H1 (cell line): ENCODE measurements at regions not wholly inside any gene's neighbourhood (a gene's known extent, or its start where the extent isn't known, plus 50 kb on each side); places are given as distances from the start of the nearest gene placed in this dataset.

Experiments
- CTCF ChIA-PET: fragments of 300-600 bp; sonication (Branson Sonifier 250); formaldehyde crosslinking; loops from one replicate; lab custom pipeline; 2021; ENCODE audit not compliant: partially characterized antibody; lab: Charles Lee
- POLR2A ChIA-PET: fragments of 300-600 bp; sonication (Branson Sonifier 250); formaldehyde crosslinking; loops from one replicate; lab custom pipeline; 2021; ENCODE audit warnings: inconsistent platforms; ENCODE audit not compliant: partially characterized antibody; lab: Charles Lee
- DNase-seq, 2 experiments: peaks; one replicate each; pipeline versions ENCODE4 v3.0.0 to v3.0.0-alpha.2; 2010 to 2022; ENCODE audit warnings: low spot score in 2 of 2, low read depth in 1 of 2, mixed read lengths in 1 of 2
- FAIRE-seq: peaks from 2 replicates; lab custom pipeline; 2011; peaks lifted over from hg19 to GRCh38; lab: Jason Lieb, UNC
- H2AFZ ChIP-seq: 2 replicates; pipeline ENCODE4 v1.8.1; 2012; ENCODE audit warnings: low read length, inconsistent platforms
- H2AK5ac ChIP-seq: 2 replicates; pipeline ENCODE4 v1.6.1; 2013; ENCODE audit warnings: low read depth, low read length
- H2BK120ac ChIP-seq: replicated peaks from 2 replicates; pipeline ENCODE3; 2013; ENCODE audit warnings: low read depth, low read length, inconsistent platforms
- H2BK12ac ChIP-seq: 2 replicates; pipeline ENCODE4 v1.6.1; 2013; ENCODE audit warnings: low read depth, low read length
- H2BK15ac ChIP-seq: 2 replicates; pipeline ENCODE4 v1.6.1; 2013; ENCODE audit warnings: low read length
- H2BK20ac ChIP-seq: 2 replicates; pipeline ENCODE4 v1.6.1; 2013; ENCODE audit warnings: low read length
- H2BK5ac ChIP-seq: 2 replicates; pipeline ENCODE4 v1.6.1; 2013; ENCODE audit warnings: low read depth, low read length
- H3K14ac ChIP-seq: 2 replicates; pipeline ENCODE4 v1.6.1; 2013; ENCODE audit warnings: inconsistent platforms; ENCODE audit not compliant: insufficient read length
- H3K18ac ChIP-seq: 2 replicates; pipeline ENCODE4 v1.6.1; 2013; ENCODE audit warnings: low read length; ENCODE audit errors: extremely low read depth
- H3K23ac ChIP-seq: 2 replicates; pipeline ENCODE4 v1.6.1; 2013; ENCODE audit warnings: inconsistent platforms; ENCODE audit not compliant: insufficient read length
- H3K23me2 ChIP-seq: 2 replicates; pipeline ENCODE4 v1.6.1; 2013; ENCODE audit warnings: low read depth, low read length
- H3K27ac ChIP-seq: 2 replicates; pipeline ENCODE4 v1.6.1; 2011; ENCODE audit warnings: low read depth, low read length, inconsistent platforms
- H3K27me3 ChIP-seq, 4 experiments: replicated peaks in 1 of 4; 1 replicate in 1 of 4; 2 replicates in 3 of 4; pipeline versions ENCODE4 v1.6.1 to v1.8.1; 2011 to 2013; ENCODE audit warnings: low read length in 3 of 4, mild to moderate bottlenecking in 3 of 4, inconsistent platforms in 2 of 4, mixed read lengths in 2 of 4, moderate library complexity in 1 of 4; ENCODE audit not compliant: control insufficient read depth in 3 of 4, insufficient read depth in 3 of 4; ENCODE audit errors: extremely low read depth in 1 of 4
- H3K36me3 ChIP-seq, 4 experiments: 2 replicates each; pipeline versions ENCODE4 v1.6.1 to v1.8.1; 2011 to 2013; ENCODE audit warnings: mild to moderate bottlenecking in 4 of 4, low read length in 3 of 4, moderate library complexity in 2 of 4, control low read depth in 1 of 4, inconsistent platforms in 1 of 4; ENCODE audit not compliant: insufficient read depth in 4 of 4, control insufficient read depth in 2 of 4
- H3K4ac ChIP-seq: replicated peaks from 2 replicates; pipeline ENCODE3; 2013; ENCODE audit warnings: low read length, low read depth, mixed read lengths, inconsistent platforms; ENCODE audit not compliant: insufficient read length
- H3K4me1 ChIP-seq, 4 experiments: replicated peaks in 1 of 4; 1 replicate in 1 of 4; 2 replicates in 3 of 4; pipeline versions ENCODE4 v1.6.1 to v1.8.1; 2011 to 2013; ENCODE audit warnings: low read length in 3 of 4, inconsistent platforms in 2 of 4, mixed read lengths in 1 of 4; ENCODE audit not compliant: insufficient read depth in 4 of 4, control insufficient read depth in 3 of 4
- H3K4me2 ChIP-seq, 2 experiments: 2 replicates each; pipeline versions ENCODE4 v1.6.1 to v1.8.1; 2011 to 2013; ENCODE audit warnings: low read depth in 2 of 2, low read length in 2 of 2, control low read depth in 1 of 2, inconsistent platforms in 1 of 2, mild to moderate bottlenecking in 1 of 2; ENCODE audit not compliant: insufficient read depth in 1 of 2
- H3K4me3 ChIP-seq, 4 experiments: fragments of 200-600, 300-600 bp in 1 of 4; sonication (generic), shearing (Covaris generic), sonication (Bioruptor Twin) in 1 of 4; 2 replicates each; pipeline versions ENCODE4 v1.5.1 to v1.8.1; 2011 to 2016; ENCODE audit warnings: low read length in 4 of 4, low read depth in 3 of 4, control low read depth in 2 of 4, inconsistent platforms in 2 of 4, mild to moderate bottlenecking in 2 of 4, mixed read lengths in 1 of 4, moderate library complexity in 1 of 4; ENCODE audit not compliant: insufficient read depth in 2 of 4; ENCODE audit errors: extremely low read depth in 1 of 4
- H3K56ac ChIP-seq: replicated peaks from 2 replicates; pipeline ENCODE3; 2013; ENCODE audit warnings: low read depth, mild to moderate bottlenecking, mixed read lengths, low read length, inconsistent platforms; ENCODE audit not compliant: insufficient read length
- H3K79me1 ChIP-seq: 2 replicates; pipeline ENCODE4 v1.6.1; 2013; ENCODE audit warnings: low read depth, low read length, control low read depth
- H3K79me2 ChIP-seq, 2 experiments: 2 replicates each; pipeline versions ENCODE4 v1.6.1 to v1.8.1; 2012 to 2013; ENCODE audit warnings: low read length in 2 of 2, mild to moderate bottlenecking in 2 of 2, inconsistent platforms in 1 of 2; ENCODE audit not compliant: insufficient read depth in 2 of 2, control insufficient read depth in 1 of 2
- H3K9ac ChIP-seq, 4 experiments: replicated peaks in 1 of 4; 1 replicate in 1 of 4; 2 replicates in 3 of 4; pipeline versions ENCODE4 v1.6.1 to v1.8.1; 2011 to 2013; ENCODE audit warnings: low read depth in 3 of 4, low read length in 3 of 4, control low read depth in 2 of 4, mild to moderate bottlenecking in 2 of 4, moderate library complexity in 2 of 4, inconsistent platforms in 1 of 4; ENCODE audit errors: extremely low read depth in 1 of 4
- H3K9me3 ChIP-seq, 2 experiments: 2 replicates each; pipeline versions ENCODE4 v1.6.1 to v1.8.1; 2012 to 2013; ENCODE audit warnings: mild to moderate bottlenecking in 2 of 2, moderate library complexity in 2 of 2, control low read depth in 1 of 2, inconsistent platforms in 1 of 2, low read depth in 1 of 2, low read length in 1 of 2, mixed read lengths in 1 of 2; ENCODE audit not compliant: insufficient read depth in 2 of 2
- H4K20me1 ChIP-seq, 2 experiments: replicated peaks in 1 of 2; 2 replicates each; pipeline versions ENCODE3 to v1.8.1; 2011 to 2013; ENCODE audit warnings: inconsistent platforms in 2 of 2, low read length in 2 of 2, mild to moderate bottlenecking in 1 of 2; ENCODE audit not compliant: insufficient read depth in 2 of 2, control insufficient read depth in 1 of 2
- H4K5ac ChIP-seq: 2 replicates; pipeline ENCODE4 v1.6.1; 2013; ENCODE audit warnings: low read length, low read depth, mixed read lengths, inconsistent platforms; ENCODE audit not compliant: insufficient read length
- H4K8ac ChIP-seq: 2 replicates; pipeline ENCODE4 v1.8.0; 2013; ENCODE audit warnings: mild to moderate bottlenecking, moderate library complexity, low read length, inconsistent platforms; ENCODE audit not compliant: insufficient read depth; ENCODE audit errors: extremely low read depth
- H4K91ac ChIP-seq: replicated peaks from 2 replicates; pipeline ENCODE3; 2013; ENCODE audit warnings: low read length, mixed read lengths, inconsistent platforms; ENCODE audit not compliant: insufficient read length
- BACH1 ChIP-seq: IDR thresholded peaks from 2 replicates; pipeline ENCODE4 v1.6.1; 2012; ENCODE audit warnings: low read length, improper control_type of control experiment
- EGR1 ChIP-seq: IDR thresholded peaks from 2 replicates; pipeline ENCODE4 v1.6.1; 2011; ENCODE audit warnings: low read depth, low read length, borderline replicate concordance
- EZH2 ChIP-seq: fragments of 200-600 bp; sonication (generic); IDR thresholded peaks from 2 replicates; pipeline ENCODE4 v1.7.1; 2012; ENCODE audit warnings: low read depth, mild to moderate bottlenecking, moderate library complexity, low read length, inconsistent platforms; ENCODE audit not compliant: severe bottlenecking
- KDM1A ChIP-seq: fragments of 200-600, 300-600 bp; sonication (generic); IDR thresholded peaks from 2 replicates; pipeline ENCODE4 v1.7.1; 2016; ENCODE audit warnings: mild to moderate bottlenecking, low read length, borderline replicate concordance
- NANOG ChIP-seq: IDR thresholded peaks from 2 replicates; pipeline ENCODE4 v1.6.1; 2011; ENCODE audit warnings: low read length, low read depth, mild to moderate bottlenecking, inconsistent platforms; ENCODE audit not compliant: insufficient read depth, poor library complexity, severe bottlenecking
- RXRA ChIP-seq: IDR thresholded peaks from 2 replicates; pipeline ENCODE4 v1.6.1; 2011; ENCODE audit warnings: low read depth, mild to moderate bottlenecking, low read length, moderate library complexity; ENCODE audit not compliant: insufficient read depth
- TEAD4 ChIP-seq: IDR thresholded peaks from 2 replicates; pipeline ENCODE4 v1.6.1; 2012; ENCODE audit warnings: low read depth, low read length, inconsistent platforms, mixed read lengths
- TF ChIP-seq, protein P1 (sequence below), 3 experiments: IDR thresholded peaks; 1 replicate in 2 of 3; 2 replicates in 1 of 3; pipeline versions ENCODE4 v1.5.1 to v1.6.1; 2011; ENCODE audit warnings: low read length in 3 of 3, mild to moderate bottlenecking in 3 of 3, inconsistent platforms in 2 of 3, low read depth in 1 of 3, moderate library complexity in 1 of 3; ENCODE audit not compliant: insufficient read depth in 1 of 3; ENCODE audit errors: control extremely low read depth in 1 of 3
- TF ChIP-seq, protein P2 (sequence below): IDR thresholded peaks from 2 replicates; pipeline ENCODE4 v1.6.1; 2011; ENCODE audit warnings: low read length, improper control_type of control experiment

DNA sequence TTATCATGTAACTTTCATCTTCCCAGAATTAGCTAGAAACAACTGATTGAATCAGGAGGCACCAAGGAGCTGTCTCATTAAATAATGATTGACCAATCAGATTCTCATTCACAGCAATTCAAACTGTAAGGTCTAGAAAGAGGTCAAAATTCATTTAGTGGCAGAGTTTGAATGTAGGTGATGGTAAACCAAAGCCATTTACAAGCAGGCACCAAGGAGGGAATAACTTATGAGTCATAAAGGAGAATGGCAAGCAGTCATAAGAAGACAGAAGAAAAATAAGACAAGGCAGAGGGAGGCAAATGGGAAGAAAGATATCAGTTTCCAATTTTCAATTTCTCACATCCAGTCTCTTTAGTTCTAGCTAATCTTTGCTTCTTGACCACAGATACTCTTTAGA lies 52.9 kb upstream of the DEFB112 start:
- ChIA-PET POLR2A (no interaction called here), CTCF (interaction anchor here (0.6 to 2.6 kb wide), 3 partner anchors 9 to 358 kb away, joined by 3 to 6 read pairs (median 5); no protein-coding TSS in a partner anchor)
- H3K9ac ChIP-seq, result no peak overlapping the region
- no peak overlapping the region for H4K8ac ChIP-seq
- no peak overlapping the region for H3K4ac ChIP-seq
- no peak overlapping the region for H3K4me2 ChIP-seq
- H4K91ac ChIP-seq, result no peak overlapping the region
- no peak overlapping the region for H3K23ac ChIP-seq
- H2BK5ac ChIP-seq, result no peak overlapping the region
- H3K23me2 ChIP-seq, result no peaks in the 10 kb centered on the region
- no peaks in the 10 kb centered on the region for H3K4me1 ChIP-seq
- TF ChIP-seq, protein P1, sequence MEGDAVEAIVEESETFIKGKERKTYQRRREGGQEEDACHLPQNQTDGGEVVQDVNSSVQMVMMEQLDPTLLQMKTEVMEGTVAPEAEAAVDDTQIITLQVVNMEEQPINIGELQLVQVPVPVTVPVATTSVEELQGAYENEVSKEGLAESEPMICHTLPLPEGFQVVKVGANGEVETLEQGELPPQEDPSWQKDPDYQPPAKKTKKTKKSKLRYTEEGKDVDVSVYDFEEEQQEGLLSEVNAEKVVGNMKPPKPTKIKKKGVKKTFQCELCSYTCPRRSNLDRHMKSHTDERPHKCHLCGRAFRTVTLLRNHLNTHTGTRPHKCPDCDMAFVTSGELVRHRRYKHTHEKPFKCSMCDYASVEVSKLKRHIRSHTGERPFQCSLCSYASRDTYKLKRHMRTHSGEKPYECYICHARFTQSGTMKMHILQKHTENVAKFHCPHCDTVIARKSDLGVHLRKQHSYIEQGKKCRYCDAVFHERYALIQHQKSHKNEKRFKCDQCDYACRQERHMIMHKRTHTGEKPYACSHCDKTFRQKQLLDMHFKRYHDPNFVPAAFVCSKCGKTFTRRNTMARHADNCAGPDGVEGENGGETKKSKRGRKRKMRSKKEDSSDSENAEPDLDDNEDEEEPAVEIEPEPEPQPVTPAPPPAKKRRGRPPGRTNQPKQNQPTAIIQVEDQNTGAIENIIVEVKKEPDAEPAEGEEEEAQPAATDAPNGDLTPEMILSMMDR (IDR thresholded peaks at IDR 0.05; ENCODE audit: control extremely low read depth in 1 of 3, insufficient read depth in 1 of 3, low read depth in 1 of 3, low read length in 3 of 3), result no peak
- TF ChIP-seq EGR1 (no peak), TEAD4 (no peak), BACH1 (no peak), EZH2 (no peak), KDM1A (no peak), RXRA (no peak), NANOG (no peak)
- TF ChIP-seq, protein P2, sequence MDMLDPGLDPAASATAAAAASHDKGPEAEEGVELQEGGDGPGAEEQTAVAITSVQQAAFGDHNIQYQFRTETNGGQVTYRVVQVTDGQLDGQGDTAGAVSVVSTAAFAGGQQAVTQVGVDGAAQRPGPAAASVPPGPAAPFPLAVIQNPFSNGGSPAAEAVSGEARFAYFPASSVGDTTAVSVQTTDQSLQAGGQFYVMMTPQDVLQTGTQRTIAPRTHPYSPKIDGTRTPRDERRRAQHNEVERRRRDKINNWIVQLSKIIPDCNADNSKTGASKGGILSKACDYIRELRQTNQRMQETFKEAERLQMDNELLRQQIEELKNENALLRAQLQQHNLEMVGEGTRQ, result no peak
- TF ChIP-seq, all 59 proteins: peak for 0
- Histone ChIP-seq H4K5ac (no peak overlapping the region), H3K27me3 (no peaks in the 10 kb centered on the region), H2AK5ac (no peak overlapping the region), H3K18ac (no peak overlapping the region), H4K20me1 (no peaks in the 10 kb centered on the region), H3K9me3 (no peaks in the 10 kb centered on the region), H3K79me2 (no peaks in the 10 kb centered on the region), H2BK15ac (no peak overlapping the region), H3K79me1 (no peaks in the 10 kb centered on the region), H2BK12ac (no peak overlapping the region), H2BK20ac (no peak overlapping the region), H2AFZ (no peak overlapping the region), H3K56ac (no peak overlapping the region), H3K36me3 (no peaks in the 10 kb centered on the region), H3K14ac (no peak overlapping the region), H3K4me3 (no peak overlapping the region), H2BK120ac (no peak overlapping the region), H3K27ac (no peak overlapping the region)
- DNase-seq (no peak), FAIRE-seq (no peak)
